CD8-positive, alpha-beta memory T cell (primary cell): ENCODE measurements at regions not wholly inside any gene's neighbourhood (a gene's known extent, or its start where the extent isn't known, plus 50 kb on each side); places are given as distances from the start of the nearest gene placed in this dataset.

Experiments used
- CTCF ChIA-PET: fragments of 350-600 bp; sonication (Branson Sonifier 250); formaldehyde crosslinking; loops from one replicate; lab custom pipeline; 2021; ENCODE audit warnings: antibody characterized with exemption; lab: Charles Lee
- POLR2A ChIA-PET: fragments of 350-600 bp; sonication (Branson Sonifier 250); formaldehyde crosslinking; loops from one replicate; lab custom pipeline; 2021; ENCODE audit warnings: antibody characterized with exemption; lab: Charles Lee
- DNase-seq, 5 donors: peaks; one replicate each; pipeline versions ENCODE4 v3.0.0 to v3.0.0-alpha.2; 2020 to 2022; ENCODE audit warnings: mixed read lengths in 1 of 5
- H3K27ac ChIP-seq: one replicate; pipeline ENCODE4 v1.7.0; 2013; ENCODE audit warnings: low read depth, mild to moderate bottlenecking, low read length, moderate library complexity
- H3K27me3 ChIP-seq: 2 replicates; pipeline ENCODE4 v1.7.0; 2013; ENCODE audit warnings: low read length, mild to moderate bottlenecking; ENCODE audit not compliant: insufficient read depth, poor library complexity, severe bottlenecking
- H3K36me3 ChIP-seq: 2 replicates; pipeline ENCODE4 v1.7.0; 2013; ENCODE audit warnings: mild to moderate bottlenecking, low read length, moderate library complexity; ENCODE audit not compliant: insufficient read depth
- H3K4me1 ChIP-seq: 2 replicates; pipeline ENCODE4 v1.7.0; 2013; ENCODE audit warnings: mild to moderate bottlenecking, low read length, moderate library complexity; ENCODE audit not compliant: insufficient read depth
- H3K4me3 ChIP-seq: 2 replicates; pipeline ENCODE4 v1.7.0; 2013; ENCODE audit warnings: mild to moderate bottlenecking, low read length
- H3K9me3 ChIP-seq: 2 replicates; pipeline ENCODE4 v1.7.0; 2013; ENCODE audit warnings: mild to moderate bottlenecking, low read length
- H3K27ac Mint-ChIP-seq, 8 donors: one replicate each; pipeline ENCODE4 v1.8.0; 2020 to 2021; ENCODE audit warnings: mixed read lengths in 8 of 8, mild to moderate bottlenecking in 6 of 8, inconsistent platforms in 3 of 8, moderate library complexity in 3 of 8
- H3K27me3 Mint-ChIP-seq, 2 donors: one replicate each; pipeline ENCODE4 v1.8.0; 2020 to 2021; ENCODE audit warnings: mixed read lengths in 2 of 2, mild to moderate bottlenecking in 1 of 2, moderate library complexity in 1 of 2
- H3K36me3 Mint-ChIP-seq, 3 donors: one replicate each; pipeline ENCODE4 v1.8.0; 2020 to 2021; ENCODE audit warnings: mixed read lengths in 3 of 3, inconsistent platforms in 1 of 3, mild to moderate bottlenecking in 1 of 3
- H3K4me1 Mint-ChIP-seq, 3 donors: one replicate each; pipeline ENCODE4 v1.8.0; 2020 to 2021; ENCODE audit warnings: mixed read lengths in 3 of 3, inconsistent platforms in 1 of 3, mild to moderate bottlenecking in 1 of 3
- H3K4me3 Mint-ChIP-seq, 7 donors: one replicate each; pipeline ENCODE4 v1.8.0; 2020 to 2021; ENCODE audit warnings: mixed read lengths in 7 of 7, mild to moderate bottlenecking in 6 of 7, moderate library complexity in 4 of 7, inconsistent platforms in 2 of 7
- H3K9me3 Mint-ChIP-seq, 5 donors: one replicate each; pipeline ENCODE4 v1.8.0; 2020 to 2022; ENCODE audit warnings: mixed read lengths in 5 of 5, mild to moderate bottlenecking in 3 of 5, moderate library complexity in 2 of 5, inconsistent platforms in 1 of 5

DNA sequence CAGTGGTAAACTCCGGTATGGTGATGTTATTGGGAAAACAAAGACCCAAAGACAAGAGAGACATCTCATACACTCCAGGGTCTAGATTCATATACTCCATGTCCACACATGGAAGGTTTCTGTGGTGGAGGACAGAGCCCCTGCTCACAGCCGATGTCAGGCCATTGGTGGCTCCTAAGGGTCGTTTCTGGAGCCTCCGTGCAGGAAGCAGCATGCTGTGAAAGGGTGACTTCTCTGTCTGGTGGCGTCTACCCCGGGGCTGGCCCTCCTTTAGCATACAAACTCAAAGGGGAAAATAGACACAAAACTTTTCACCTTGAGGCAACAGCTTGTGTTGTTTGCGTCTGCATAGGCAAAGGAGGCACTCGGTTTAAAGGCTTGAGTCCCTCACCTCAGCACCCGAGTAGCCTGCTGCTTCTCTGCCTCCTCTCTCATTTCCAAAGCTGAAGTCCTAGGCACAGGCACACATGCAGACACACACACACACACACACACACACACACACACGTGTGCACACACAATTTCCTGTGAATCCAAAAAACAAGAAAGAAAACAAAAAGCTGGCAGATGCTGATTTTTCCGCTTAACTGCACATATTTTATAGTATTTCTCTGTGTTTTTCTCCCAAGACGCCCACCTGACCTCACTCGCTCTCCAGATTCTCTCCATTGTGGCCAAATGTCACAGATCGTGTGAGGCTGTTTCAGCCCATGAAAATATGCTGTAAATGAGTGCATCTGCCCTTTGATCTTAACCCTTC lies 601.4 kb upstream of the MGMT start:
- H3K27me3 Mint-ChIP-seq = no peaks in the 10 kb centered on the region
- ChIA-PET POLR2A (interaction anchor here (0.6 kb wide), 1 partner anchor 43 kb away, joined by 3 read pairs; no protein-coding TSS in a partner anchor), CTCF (no interaction called here)
- Histone ChIP-seq H3K27ac (no peak overlapping the region), H3K4me3 (no peak overlapping the region), H3K4me1 (no peaks in the 10 kb centered on the region), H3K36me3 (no peaks in the 10 kb centered on the region), H3K9me3 (no peaks in the 10 kb centered on the region), H3K27me3 (no peaks in the 10 kb centered on the region)
- peaks cover 0 to 4% (median 2%) of the 10 kb centered on the region in 5 donors for H3K9me3 Mint-ChIP-seq
- no peaks in the 10 kb centered on the region for H3K4me1 Mint-ChIP-seq
- no peak for DNase-seq
- no peak overlapping the region for H3K4me3 Mint-ChIP-seq
- no peaks in the 10 kb centered on the region for H3K36me3 Mint-ChIP-seq
- no peak overlapping the region for H3K27ac Mint-ChIP-seq

- CTCF ChIA-PET = no interaction called here
- H3K27ac Mint-ChIP-seq = no peak overlapping the region
- no peak for DNase-seq
- Histone ChIP-seq H3K9me3 (no peaks in the 10 kb centered on the region), H3K4me3 (no peak overlapping the region), H3K27ac (no peak overlapping the region), H3K27me3 (no peaks in the 10 kb centered on the region), H3K36me3 (no peaks in the 10 kb centered on the region), H3K4me1 (no peaks in the 10 kb centered on the region)
- H3K4me3 Mint-ChIP-seq = no peak overlapping the region
- no peaks in the 10 kb centered on the region for H3K36me3 Mint-ChIP-seq
- no peaks in the 10 kb centered on the region for H3K4me1 Mint-ChIP-seq
- peaks cover 0 to 4% (median 2%) of the 10 kb centered on the region in 5 donors for H3K9me3 Mint-ChIP-seq
- POLR2A ChIA-PET = no interaction called here
- H3K27me3 Mint-ChIP-seq = no peaks in the 10 kb centered on the region
Observed at GRCh38 chr10:128866551-128866950, 600.5 kb upstream of the MGMT start.

DNA sequence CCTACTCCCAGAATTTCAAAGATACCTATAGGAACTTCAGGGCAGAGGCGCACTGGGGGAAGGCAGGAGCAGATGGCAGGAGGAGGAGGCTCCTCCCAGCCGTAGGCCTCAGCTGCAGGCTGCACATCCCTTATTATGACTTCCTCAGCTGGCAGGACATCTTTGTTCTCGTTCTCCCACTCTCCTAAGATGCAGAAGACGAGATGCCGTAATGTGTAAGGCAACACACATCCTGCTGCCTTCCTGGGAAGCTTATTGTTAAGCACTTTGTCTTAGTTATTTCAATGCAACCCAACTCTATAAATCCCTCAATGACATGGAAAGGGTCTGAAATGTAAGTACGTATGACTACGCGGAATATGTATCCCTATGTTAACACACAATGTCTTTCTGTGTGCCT lies 599.8 kb upstream of the MGMT start:
- Mint-ChIP-seq H3K27me3 (no peaks in the 10 kb centered on the region), H3K27ac (no peak overlapping the region), H3K4me1 (no peaks in the 10 kb centered on the region), H3K36me3 (no peaks in the 10 kb centered on the region), H3K4me3 (no peak overlapping the region), H3K9me3 (peaks cover 0 to 3% (median 2%) of the 10 kb centered on the region in 5 donors)
- Histone ChIP-seq H3K27ac (no peak overlapping the region), H3K9me3 (no peaks in the 10 kb centered on the region), H3K4me3 (no peak overlapping the region), H3K4me1 (no peaks in the 10 kb centered on the region), H3K36me3 (no peaks in the 10 kb centered on the region), H3K27me3 (no peaks in the 10 kb centered on the region)
- no peak for DNase-seq
- ChIA-PET POLR2A (no interaction called here), CTCF (no interaction called here)

DNA sequence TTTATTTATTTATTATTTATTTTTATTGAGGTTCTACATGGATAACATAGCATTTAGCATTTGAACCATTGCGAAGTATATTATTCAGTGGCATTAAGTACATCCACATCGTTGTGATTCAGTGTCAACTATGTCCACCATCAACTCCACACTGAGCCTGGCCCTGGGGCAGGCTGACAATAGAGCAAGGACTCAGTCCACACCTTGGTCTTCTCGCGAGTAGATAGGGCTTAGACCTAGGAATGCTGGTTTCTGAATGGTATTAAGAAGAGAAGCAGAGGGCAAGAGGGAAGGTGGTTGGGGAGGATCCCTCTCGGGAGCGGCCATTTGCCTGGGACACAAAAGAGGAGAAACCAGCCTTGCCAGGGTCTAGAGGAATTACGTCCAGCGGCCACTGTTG lies 599.2 kb upstream of the MGMT start:
- no peaks in the 10 kb centered on the region for H3K9me3 ChIP-seq
- ChIA-PET POLR2A (no interaction called here), CTCF (no interaction called here)
- DNase-seq = no peak
- no peaks in the 10 kb centered on the region for H3K36me3 ChIP-seq
- no peak overlapping the region for H3K27ac ChIP-seq
- Mint-ChIP-seq H3K27ac (no peak overlapping the region), H3K4me3 (no peak overlapping the region), H3K27me3 (no peaks in the 10 kb centered on the region), H3K9me3 (peaks cover 0 to 3% (median under 1%) of the 10 kb centered on the region in 5 donors), H3K4me1 (no peaks in the 10 kb centered on the region), H3K36me3 (no peaks in the 10 kb centered on the region)
- H3K4me1 ChIP-seq = no peaks in the 10 kb centered on the region
- no peak overlapping the region for H3K4me3 ChIP-seq
- no peaks in the 10 kb centered on the region for H3K27me3 ChIP-seq

DNA sequence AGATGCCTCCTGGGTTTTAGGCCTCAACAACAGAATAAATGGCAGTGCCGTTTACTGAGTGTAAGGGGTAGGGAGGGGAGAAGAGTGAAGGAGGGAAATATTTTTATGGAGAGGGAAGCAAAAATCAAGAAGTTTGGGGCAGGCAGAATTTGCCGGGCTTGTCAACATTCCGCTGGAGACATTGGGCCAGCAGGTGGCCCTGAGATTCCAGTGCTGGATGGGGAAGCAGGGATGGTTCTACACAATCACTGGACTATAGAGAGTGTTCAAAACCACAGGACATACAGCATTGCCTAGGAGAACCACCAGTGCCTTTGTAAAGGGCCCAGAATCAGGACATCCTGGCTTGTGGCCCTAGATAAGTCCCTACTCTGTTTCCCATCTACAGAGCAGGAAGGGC lies 598.6 kb upstream of the MGMT start:
- no peaks in the 10 kb centered on the region for H3K27me3 Mint-ChIP-seq
- H3K4me3 Mint-ChIP-seq = no peak overlapping the region
- no peak for DNase-seq
- H3K4me1 Mint-ChIP-seq = no peaks in the 10 kb centered on the region
- ChIA-PET CTCF (no interaction called here), POLR2A (no interaction called here)
- H3K9me3 Mint-ChIP-seq = peaks cover 0 to 2% (median 0%) of the 10 kb centered on the region in 5 donors
- no peak overlapping the region for H3K27ac Mint-ChIP-seq
- H3K4me3 ChIP-seq = no peak overlapping the region
- no peaks in the 10 kb centered on the region for H3K27me3 ChIP-seq
- no peaks in the 10 kb centered on the region for H3K9me3 ChIP-seq
- H3K27ac ChIP-seq = no peak overlapping the region
- H3K36me3 ChIP-seq = no peaks in the 10 kb centered on the region
- no peaks in the 10 kb centered on the region for H3K4me1 ChIP-seq
- H3K36me3 Mint-ChIP-seq = no peaks in the 10 kb centered on the region

GRCh38 chr10:128869101-128869749 lies 597.8 kb upstream of the MGMT start:
- POLR2A ChIA-PET = no interaction called here
- Histone ChIP-seq H3K27ac (no peak overlapping the region), H3K9me3 (no peaks in the 10 kb centered on the region), H3K27me3 (no peaks in the 10 kb centered on the region), H3K36me3 (no peaks in the 10 kb centered on the region), H3K4me3 (no peak overlapping the region), H3K4me1 (no peaks in the 10 kb centered on the region)
- CTCF ChIA-PET = no interaction called here
- Mint-ChIP-seq H3K27me3 (no peaks in the 10 kb centered on the region), H3K36me3 (no peaks in the 10 kb centered on the region), H3K4me3 (no peak overlapping the region), H3K27ac (no peak overlapping the region), H3K4me1 (no peaks in the 10 kb centered on the region), H3K9me3 (peaks cover 0 to 2% (median 0%) of the 10 kb centered on the region in 5 donors)
- no peak for DNase-seq

GRCh38 chr10:128870830-128871597 lies 596.0 kb upstream of the MGMT start:
- H3K27ac Mint-ChIP-seq = no peak overlapping the region
- no peaks in the 10 kb centered on the region for H3K27me3 Mint-ChIP-seq
- CTCF ChIA-PET = no interaction called here
- H3K27me3 ChIP-seq = no peaks in the 10 kb centered on the region
- no peak overlapping the region for H3K4me3 Mint-ChIP-seq
- H3K4me1 Mint-ChIP-seq = no peaks in the 10 kb centered on the region
- no peaks in the 10 kb centered on the region for H3K36me3 ChIP-seq
- no peak overlapping the region for H3K4me3 ChIP-seq
- no peaks in the 10 kb centered on the region for H3K36me3 Mint-ChIP-seq
- POLR2A ChIA-PET = no interaction called here
- H3K4me1 ChIP-seq = no peaks in the 10 kb centered on the region
- peaks cover 0 to 2% (median 0%) of the 10 kb centered on the region in 5 donors for H3K9me3 Mint-ChIP-seq
- DNase-seq = no peak
- H3K9me3 ChIP-seq = no peaks in the 10 kb centered on the region
- no peak overlapping the region for H3K27ac ChIP-seq

- peaks cover 0 to 4% of the 10 kb centered on the region in 2 donors for H3K27me3 Mint-ChIP-seq
- H3K36me3 ChIP-seq = no peaks in the 10 kb centered on the region
- ChIA-PET CTCF (no interaction called here), POLR2A (no interaction called here)
- H3K4me1 ChIP-seq = no peaks in the 10 kb centered on the region
- no peaks in the 10 kb centered on the region for H3K36me3 Mint-ChIP-seq
- no peaks in the 10 kb centered on the region for H3K4me1 Mint-ChIP-seq
- H3K9me3 ChIP-seq = no peaks in the 10 kb centered on the region
- no peak overlapping the region for H3K27ac ChIP-seq
- no peak overlapping the region for H3K27ac Mint-ChIP-seq
- H3K4me3 Mint-ChIP-seq = no peak overlapping the region
- no peak for DNase-seq
- no peaks in the 10 kb centered on the region for H3K27me3 ChIP-seq
- H3K4me3 ChIP-seq = no peak overlapping the region
- peaks cover 0 to 2% (median 0%) of the 10 kb centered on the region in 5 donors for H3K9me3 Mint-ChIP-seq
Observed at GRCh38 chr10:128871671-128872231, 595.3 kb upstream of the MGMT start.
